ENCODE measurements at regions not wholly inside any gene's neighbourhood (a gene's known extent, or its start where the extent isn't known, plus 50 kb on each side); places are given as distances from the start of the nearest gene placed in this dataset.

DNA sequence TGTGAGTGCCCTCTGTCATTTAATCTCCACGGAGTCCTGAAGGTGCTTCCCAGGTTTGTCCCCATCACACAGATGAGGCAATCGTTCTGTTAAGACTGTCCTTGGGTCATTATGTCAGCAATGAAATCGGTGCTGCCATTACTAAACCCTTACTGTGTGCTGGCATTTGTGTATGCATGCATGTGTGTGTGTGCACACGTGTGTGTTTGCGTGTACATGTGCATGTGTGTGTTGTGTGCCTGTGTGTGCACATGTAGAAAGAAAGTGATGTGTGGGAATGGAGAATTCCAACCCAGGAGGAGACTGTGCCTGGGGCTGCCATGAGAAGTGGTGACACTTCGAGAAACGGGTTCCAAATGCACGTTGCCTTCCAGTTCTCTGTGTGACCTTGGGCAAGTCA lies 110.3 kb downstream of the CDH26 start:
- no peak for TF ChIP-seq ZNF70 (CRISPR knock-in tag; IDR thresholded peaks at IDR 0.05)
- TF ChIP-seq, protein P1, sequence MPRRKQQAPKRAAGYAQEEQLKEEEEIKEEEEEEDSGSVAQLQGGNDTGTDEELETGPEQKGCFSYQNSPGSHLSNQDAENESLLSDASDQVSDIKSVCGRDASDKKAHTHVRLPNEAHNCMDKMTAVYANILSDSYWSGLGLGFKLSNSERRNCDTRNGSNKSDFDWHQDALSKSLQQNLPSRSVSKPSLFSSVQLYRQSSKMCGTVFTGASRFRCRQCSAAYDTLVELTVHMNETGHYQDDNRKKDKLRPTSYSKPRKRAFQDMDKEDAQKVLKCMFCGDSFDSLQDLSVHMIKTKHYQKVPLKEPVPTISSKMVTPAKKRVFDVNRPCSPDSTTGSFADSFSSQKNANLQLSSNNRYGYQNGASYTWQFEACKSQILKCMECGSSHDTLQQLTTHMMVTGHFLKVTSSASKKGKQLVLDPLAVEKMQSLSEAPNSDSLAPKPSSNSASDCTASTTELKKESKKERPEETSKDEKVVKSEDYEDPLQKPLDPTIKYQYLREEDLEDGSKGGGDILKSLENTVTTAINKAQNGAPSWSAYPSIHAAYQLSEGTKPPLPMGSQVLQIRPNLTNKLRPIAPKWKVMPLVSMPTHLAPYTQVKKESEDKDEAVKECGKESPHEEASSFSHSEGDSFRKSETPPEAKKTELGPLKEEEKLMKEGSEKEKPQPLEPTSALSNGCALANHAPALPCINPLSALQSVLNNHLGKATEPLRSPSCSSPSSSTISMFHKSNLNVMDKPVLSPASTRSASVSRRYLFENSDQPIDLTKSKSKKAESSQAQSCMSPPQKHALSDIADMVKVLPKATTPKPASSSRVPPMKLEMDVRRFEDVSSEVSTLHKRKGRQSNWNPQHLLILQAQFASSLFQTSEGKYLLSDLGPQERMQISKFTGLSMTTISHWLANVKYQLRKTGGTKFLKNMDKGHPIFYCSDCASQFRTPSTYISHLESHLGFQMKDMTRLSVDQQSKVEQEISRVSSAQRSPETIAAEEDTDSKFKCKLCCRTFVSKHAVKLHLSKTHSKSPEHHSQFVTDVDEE (CRISPR knock-in tag; IDR thresholded peaks at IDR 0.05): no peak
- TF ChIP-seq, protein P2, sequence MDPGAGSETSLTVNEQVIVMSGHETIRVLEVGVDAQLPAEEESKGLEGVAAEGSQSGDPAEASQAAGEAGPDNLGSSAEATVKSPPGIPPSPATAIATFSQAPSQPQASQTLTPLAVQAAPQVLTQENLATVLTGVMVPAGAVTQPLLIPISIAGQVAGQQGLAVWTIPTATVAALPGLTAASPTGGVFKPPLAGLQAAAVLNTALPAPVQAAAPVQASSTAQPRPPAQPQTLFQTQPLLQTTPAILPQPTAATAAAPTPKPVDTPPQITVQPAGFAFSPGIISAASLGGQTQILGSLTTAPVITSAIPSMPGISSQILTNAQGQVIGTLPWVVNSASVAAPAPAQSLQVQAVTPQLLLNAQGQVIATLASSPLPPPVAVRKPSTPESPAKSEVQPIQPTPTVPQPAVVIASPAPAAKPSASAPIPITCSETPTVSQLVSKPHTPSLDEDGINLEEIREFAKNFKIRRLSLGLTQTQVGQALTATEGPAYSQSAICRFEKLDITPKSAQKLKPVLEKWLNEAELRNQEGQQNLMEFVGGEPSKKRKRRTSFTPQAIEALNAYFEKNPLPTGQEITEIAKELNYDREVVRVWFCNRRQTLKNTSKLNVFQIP (CRISPR knock-in tag; IDR thresholded peaks at IDR 0.05; ENCODE audit: borderline replicate concordance, low read depth): no peak
